ENCODE measurements at regions not wholly inside any gene's neighbourhood (a gene's known extent, or its start where the extent isn't known, plus 50 kb on each side); places are given as distances from the start of the nearest gene placed in this dataset.

GRCh38 chr6:137303441-137303840 lies 84.3 kb upstream of the IFNGR1 start:
- no peak for TF ChIP-seq KDM1A (IDR thresholded peaks at IDR 0.05; ENCODE audit: low read depth)
- no peak for TF ChIP-seq BCL3 (IDR thresholded peaks at IDR 0.05)
- no peak for TF ChIP-seq REST (IDR thresholded peaks at IDR 0.05)
- TF ChIP-seq CTCF (IDR thresholded peaks at IDR 0.05) = no peak
- TF ChIP-seq USF2 (IDR thresholded peaks at IDR 0.05) = no peak
- TF ChIP-seq MAX (IDR thresholded peaks at IDR 0.05) = no peak
- TF ChIP-seq FOXS1 (CRISPR knock-in tag; IDR thresholded peaks at IDR 0.05) = no peak
